ENCODE measurements at regions not wholly inside any gene's neighbourhood (a gene's known extent, or its start where the extent isn't known, plus 50 kb on each side); places are given as distances from the start of the nearest gene placed in this dataset.
A peak's percentile ranks its signal among the peaks of the same experiment; 100 is the strongest.

DNA sequence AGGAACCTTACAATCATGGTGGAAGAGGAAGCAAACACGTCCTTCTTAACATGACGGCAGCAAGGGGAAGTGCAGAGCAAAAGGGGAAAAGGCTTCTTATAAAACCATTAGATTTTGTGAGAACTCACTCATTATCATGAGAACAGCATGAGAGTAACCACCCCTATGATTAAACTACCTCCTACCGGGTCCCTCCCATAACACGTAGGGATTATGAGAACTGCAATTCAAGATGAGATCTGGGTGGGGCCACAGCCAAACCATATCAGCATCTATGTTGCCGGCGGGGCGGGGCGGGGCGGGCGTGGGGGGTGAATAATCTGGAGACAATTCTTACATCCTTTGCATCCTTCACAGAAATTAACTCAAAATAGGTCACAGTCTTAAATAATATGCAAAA, 58.8 kb upstream of the GFPT2 start:
- no peak for DNase-seq (ENCODE audit: low read depth)

DNA sequence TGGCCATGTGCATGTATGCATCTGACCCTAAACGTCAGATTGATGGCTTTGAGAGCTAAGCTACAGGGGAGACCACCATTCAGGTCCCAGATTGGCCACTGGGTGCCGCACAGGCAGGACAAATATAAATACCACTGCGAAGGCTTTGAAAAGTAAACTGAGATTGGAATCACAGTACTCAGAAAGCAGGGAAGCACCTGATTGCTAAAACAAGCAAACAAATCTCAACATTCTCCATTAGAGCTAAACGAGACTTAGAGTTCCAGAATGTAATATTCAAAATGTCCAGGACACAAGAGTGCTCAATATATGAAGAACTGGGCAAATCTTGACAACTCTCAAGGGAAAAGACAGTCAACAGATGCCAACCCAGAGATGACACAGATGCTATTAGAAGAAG, 61.0 kb upstream of the GFPT2 start:
- no peak for DNase-seq (ENCODE audit: low read depth)

DNA sequence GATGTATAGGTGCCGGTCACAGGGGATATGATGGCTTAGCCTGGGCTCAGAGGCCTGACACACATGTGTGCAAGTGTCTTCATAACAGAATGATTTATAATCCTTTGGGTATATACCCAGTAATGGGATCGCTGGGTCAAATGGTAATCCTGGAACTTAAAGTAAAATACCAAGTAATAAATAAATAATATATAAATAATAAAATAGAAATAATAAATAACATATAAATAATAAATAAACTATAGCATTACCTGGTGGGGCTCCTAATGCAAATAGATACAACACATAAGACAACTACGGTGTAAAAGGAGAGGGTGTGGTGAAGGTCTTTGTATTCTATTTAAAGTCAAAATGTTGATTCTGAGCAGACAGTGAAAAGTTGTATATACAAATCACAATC, 68.5 kb upstream of the GFPT2 start:
- DNase-seq (ENCODE audit: low read depth) = no peak

DNA sequence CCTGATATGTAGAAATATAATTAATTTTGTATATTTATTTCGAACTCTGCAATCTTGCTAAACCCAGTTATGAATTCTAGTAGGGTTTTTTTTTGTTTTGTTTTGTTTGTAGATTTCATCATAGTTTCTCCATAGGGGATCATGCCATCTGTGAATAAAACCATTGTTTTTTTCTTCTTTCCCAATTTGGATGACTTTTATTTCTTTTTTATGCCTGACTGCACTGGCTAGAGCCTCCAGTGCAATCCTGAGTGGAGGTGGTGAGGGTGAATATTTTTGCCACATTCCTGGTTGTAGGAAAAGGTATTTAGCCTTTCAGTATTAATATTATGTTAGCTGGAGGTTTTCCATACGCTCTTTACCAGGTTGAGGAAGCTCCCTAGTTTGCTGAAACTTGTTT, 70.0 kb upstream of the GFPT2 start:
- no peak for DNase-seq (ENCODE audit: low read depth)

DNA sequence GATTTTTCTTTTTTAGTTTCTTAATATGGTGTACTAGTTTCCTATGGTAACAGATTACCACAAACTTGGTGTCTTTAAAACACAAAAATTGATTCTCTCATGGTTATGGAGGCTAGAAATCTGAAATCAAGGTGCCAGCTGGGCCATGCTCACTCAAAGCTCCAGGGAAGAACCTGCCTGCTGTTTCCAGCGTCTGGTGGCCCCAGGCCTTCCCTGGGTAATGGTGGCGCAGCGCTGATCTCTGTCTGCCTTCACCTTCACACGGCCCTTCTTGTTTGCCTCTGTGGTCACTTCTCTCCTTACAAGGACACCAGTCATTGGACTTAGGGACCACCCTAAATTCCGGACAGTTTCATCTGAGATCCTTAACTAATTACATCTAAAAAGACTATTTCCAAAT, 70.5 kb upstream of the GFPT2 start:
- no peak for DNase-seq (ENCODE audit: low read depth)

DNA sequence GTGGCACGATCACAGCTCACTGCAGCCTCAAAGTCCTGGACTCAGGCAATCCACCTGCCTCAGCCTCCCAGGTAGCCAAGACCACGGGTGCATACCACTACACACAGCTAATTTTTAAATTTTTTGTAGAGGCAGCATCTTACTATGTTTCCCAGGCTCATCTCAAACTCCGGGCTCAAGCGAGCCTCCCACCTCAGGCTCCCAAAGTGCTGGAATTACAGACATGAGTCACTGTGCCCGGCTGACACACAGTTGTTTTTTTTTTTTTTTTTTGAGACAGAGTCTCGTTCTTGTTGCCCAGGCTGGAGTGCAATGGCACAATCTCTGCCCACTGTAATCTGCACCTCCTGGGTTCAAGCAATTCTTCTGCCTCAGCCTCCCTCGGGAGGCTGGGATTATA, 70.1 kb upstream of the CNOT6 start:
- DNase-seq (ENCODE audit: low read depth) = no peak

DNA sequence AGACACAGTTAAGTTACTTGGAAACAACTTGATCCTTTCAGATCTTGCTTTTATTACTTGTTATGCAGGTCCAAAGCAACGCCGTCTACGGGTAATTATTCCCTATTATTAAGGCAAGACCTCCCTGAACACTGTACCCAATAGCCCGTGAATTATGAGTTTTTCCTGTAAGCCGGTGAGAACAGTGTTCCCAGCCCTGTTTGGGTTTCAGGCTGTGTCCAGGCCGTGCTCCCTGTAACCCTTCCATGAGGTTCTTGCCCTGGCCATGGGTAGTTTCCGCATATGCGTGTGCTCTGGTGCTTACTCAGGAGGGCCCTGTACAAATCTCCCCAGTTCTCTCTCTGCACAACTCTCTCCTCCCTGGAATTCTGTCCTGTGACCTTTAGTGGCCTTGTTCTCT, 65.6 kb upstream of the CNOT6 start:
- DNase-seq (ENCODE audit: low read depth) = no peak

DNA sequence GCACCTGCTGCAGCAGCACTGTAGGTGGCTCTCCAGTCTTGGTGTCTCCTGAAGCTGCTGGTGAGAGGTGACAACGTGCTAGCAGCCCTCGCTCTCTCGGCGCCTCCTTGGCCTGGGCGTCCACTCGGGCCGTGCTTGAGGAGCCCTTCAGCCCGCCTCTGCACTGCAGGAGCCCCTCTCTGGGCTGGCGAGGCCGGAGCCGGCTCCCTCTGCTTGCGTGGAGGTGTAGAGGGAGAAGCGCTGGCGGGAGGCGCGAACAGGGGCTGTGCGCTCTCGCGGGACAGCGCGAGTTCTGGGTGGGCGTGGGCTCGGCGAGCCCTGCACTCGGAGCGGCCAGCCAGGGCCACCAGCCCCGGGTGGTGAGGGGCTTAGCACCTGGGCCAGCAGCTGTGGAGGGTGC, 62.2 kb upstream of the CNOT6 start:
- DNase-seq (ENCODE audit: low read depth) = no peak

DNA sequence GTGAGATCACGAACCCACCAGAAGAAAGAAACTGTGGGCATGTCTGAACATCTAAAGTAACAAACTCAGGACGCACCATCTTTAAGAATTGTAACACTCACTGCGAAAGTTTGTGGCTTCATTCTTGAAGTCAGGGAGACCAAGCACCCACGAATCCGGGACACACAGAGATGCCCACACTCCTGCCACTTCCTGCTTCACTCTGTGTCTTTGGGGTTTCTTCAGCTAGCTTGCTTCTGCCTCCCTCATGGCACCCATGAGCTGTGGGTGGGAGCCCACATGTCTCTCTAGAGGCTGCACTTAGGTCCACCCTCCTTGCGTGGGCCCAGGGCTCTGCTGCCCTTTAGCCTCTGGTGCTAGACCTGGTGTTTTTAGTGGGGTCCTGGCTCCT, 61.2 kb upstream of the CNOT6 start:
- DNase-seq (ENCODE audit: low read depth) = no peak

DNA sequence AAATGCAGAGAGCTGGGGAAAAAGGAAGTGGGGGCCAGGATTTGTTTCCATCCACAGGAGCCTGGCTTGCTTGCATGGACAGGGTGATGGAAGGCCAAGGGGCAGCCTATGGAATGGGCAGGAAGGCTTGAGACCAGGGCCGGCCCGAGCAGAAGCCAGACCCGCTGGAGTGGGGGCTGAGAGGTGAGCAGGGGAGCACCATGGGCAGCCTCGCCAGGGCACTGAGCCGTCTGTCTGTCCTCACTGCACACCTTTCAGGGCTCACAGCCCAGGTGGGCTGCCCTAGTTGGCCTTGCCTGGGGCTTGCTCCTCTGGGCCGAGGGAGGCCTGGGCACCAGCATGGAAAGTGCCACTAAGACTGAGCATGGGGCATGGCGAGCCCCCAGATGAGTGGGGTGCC, 58.6 kb upstream of the CNOT6 start:
- DNase-seq (ENCODE audit: low read depth) = no peak

DNA sequence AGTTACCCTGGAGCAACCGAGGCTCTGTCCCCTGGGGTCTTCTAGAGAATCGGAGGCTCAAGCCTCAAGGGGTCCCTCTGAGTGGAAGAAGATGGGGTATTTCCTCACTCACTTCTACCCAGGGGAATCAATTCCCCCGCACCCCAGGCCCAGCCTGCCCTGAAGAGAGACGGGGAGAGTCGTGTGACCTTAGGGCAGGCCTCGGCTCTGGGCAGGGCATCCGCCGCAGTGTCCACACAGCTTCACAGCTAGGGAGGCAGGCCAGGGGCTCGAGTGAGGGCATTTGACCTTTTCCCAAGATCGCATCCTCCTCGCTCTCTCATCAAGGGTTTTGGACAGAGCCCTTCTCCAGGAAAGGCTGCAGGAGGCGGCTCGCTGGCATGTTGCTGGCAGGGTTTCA, 57.9 kb upstream of the CNOT6 start:
- DNase-seq (ENCODE audit: low read depth) = no peak

DNA sequence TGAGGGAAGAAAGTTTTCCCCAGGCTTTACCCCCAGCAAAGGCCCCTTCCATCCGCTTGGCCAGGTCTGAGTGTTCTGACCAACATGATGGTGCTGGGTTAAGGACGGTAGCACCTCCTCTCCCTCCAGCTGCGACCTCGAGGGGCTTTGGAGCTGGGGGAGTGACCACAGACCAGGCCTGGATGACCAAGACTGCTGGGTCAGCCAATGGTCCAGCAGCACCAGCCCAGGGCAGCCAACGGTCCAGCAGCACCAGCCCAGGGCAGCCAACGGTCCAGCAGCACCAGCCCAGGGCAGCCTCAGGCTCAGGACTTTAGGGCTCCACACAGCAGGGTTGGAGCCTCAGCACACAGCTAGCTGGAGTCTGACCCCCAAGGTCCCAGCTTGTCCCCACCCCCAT, 57.2 kb upstream of the CNOT6 start:
- DNase-seq (ENCODE audit: low read depth) = no peak

DNA sequence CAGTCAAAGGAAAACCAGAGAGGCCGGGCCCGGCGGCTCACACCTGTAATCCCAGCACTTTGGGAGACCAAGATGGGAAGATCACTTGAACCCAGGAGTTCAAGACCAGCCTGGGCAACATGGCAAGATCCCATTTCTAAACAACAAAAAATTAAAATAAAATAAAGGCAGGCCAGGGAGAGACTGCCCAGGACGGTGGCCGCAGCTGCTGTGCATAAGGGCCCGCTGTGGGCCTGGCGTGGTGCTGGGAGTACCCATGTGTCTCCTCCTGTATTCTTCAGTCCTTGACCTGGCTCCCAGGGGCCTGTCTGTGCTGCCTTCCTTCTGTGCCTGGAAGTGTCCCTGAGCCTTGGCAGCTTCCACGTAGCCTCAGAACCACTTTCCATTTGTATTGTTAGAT, 56.8 kb upstream of the CNOT6 start:
- DNase-seq (ENCODE audit: low read depth) = no peak

DNA sequence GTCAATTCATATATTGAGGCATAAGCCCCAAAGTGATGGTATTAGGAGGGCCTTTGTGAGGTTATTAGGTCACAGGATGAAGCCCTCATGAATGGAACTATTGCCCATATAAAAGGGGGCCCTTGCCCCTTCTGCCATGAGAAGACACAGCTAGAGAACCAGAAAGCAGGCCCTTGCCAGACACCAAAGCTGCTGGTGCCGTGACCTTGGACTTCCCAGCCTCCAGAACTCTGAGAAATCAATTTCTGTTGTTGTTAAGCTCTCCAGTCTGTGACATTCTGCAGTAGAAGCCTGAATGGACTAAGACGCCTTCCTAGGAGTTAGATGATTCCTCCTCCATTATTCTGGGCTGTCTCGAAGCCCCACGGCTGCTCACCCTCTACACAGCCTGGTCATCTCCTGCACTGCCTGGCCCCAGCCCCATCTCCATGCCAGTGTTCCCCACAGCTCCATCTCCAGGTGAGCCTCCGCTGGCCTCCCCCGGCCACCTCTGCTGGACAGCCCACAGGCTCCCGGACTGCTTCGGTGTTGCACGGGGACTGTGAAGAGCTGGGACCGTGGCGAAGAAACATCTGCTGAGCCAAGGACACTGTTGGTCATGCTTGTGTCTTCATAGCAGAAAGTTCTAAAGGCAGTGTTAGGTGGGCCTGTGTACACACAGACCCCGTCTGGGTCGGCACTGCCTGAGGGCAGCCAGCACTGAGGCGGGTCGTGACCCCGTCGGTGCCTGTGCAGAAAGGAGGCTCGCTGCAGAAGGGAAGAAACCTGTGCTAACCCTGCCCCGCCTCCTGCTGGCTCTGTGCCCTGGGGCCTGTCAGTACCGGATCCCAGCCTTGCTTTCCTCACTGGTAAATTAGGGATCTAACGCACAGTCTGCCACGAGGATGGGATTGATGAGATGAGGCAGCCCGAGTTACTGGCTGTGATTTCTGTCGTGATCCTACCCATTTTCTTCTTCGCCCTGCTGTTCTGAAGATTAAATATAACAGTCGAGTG, 55.1 kb upstream of the CNOT6 start:
- no peak for DNase-seq (ENCODE audit: low read depth)

DNA sequence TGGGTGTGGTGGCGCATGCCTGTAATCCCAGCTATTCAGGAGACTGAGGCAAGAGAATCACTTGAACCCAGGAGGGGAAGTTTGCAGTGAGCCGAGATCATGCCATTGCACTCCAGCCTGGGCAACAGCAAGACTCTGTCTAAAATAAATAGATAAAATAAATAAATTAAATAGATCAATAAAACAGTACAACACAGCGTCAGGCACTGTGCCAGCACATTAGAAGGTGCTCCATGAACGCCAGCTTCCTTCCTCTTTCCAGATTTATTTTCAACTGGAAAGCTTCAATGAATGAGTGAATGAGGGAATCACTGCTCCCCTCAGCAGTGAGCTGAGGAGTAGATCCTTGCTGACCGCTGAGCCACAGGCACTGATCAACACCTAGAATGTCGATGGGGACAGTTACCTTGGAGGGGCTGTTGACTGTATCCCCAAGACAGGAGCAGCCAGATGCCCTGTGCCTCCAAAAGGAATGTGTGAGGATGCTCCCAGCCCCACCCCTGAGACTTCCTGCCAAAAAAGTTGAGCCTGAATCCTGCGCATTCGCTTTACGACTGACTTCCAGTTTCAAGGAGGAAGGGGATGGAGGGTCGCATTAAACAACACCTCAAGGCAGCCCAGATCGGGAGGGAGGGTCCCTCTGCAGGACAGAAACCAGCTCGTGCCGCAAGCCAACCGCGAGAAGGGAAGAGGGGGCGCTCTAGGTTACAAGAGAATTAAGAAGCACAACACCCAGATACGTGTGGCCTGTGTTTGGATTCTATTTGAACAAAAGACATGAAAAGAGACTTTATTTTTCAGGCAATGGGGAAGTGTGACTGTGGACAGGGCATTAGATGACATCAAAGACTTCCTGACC, 54.0 kb upstream of the CNOT6 start:
- DNase-seq (ENCODE audit: low read depth) = no peak

DNA sequence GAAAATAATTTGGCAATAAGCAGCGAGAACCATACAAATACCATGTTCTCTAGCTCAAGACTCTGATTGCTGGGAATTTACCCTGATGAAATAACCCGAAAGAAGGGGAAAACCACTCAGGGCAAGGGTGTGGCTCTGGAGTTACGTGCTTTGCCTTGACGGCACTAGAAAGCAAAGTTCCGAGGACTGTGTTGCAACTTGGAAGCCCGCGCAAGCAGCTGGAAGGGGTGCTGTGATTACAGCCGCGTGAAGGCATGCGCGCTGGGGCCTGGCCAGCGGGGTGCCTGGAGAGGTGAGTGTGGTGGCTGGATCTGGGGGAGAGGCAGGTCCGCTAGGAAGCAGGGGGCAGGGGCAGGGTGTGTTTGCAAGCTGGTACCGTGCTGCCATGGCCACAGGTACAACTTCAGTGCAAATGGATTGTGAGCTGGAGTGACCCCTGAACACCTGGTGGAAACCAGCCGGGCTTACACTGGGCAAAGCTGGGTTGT, 52.6 kb upstream of the CNOT6 start:
- DNase-seq (ENCODE audit: low read depth) = peak; percentile 17
